Heart left ventricle (tissue), 16 donors: ENCODE measurements at regions not wholly inside any gene's neighbourhood (a gene's known extent, or its start where the extent isn't known, plus 50 kb on each side); places are given as distances from the start of the nearest gene placed in this dataset.

ENCODE experiments used
- ATAC-seq, 4 donors: fragments of 200-7000 bp; cut with Tn5 transposase; one replicate each; pipeline ENCODE4 v1.9.1; 2020 to 2022; ENCODE audit warnings: moderate library complexity in 4 of 4, mild to moderate bottlenecking in 3 of 4, moderate number of reproducible peaks in 1 of 4
- DNase-seq, 5 donors: peaks; one replicate each; pipeline ENCODE4 v3.0.0-alpha.2; 2020
- H3K27ac ChIP-seq, 12 donors: fragments of 200-600 bp; sonication (generic) in 4 of 12; one replicate each; pipeline versions ENCODE4 v1.5.0 to v1.8.0; 2016 to 2022; ENCODE audit warnings: mild to moderate bottlenecking in 2 of 12
- H3K27me3 ChIP-seq, 9 donors: fragments of 200-600 bp; sonication (generic) in 2 of 9; one replicate each; pipeline versions ENCODE4 v1.5.1 to v1.8.0; 2016 to 2022; ENCODE audit warnings: mild to moderate bottlenecking in 3 of 9
- H3K36me3 ChIP-seq, 9 donors: fragments of 200-600 bp; sonication (generic) in 2 of 9; one replicate each; pipeline versions ENCODE4 v1.5.0 to v1.8.0; 2018 to 2022; ENCODE audit warnings: mild to moderate bottlenecking in 2 of 9
- H3K4me1 ChIP-seq, 12 donors: fragments of 200-600 bp; sonication (generic) in 4 of 12; one replicate each; pipeline versions ENCODE4 v1.5.0 to v1.8.0; 2016 to 2022; ENCODE audit warnings: mild to moderate bottlenecking in 3 of 12
- H3K4me3 ChIP-seq, 12 donors: fragments of 200-600 bp; sonication (generic) in 4 of 12; one replicate each; pipeline versions ENCODE4 v1.5.0 to v1.8.0; 2017 to 2022; ENCODE audit warnings: mild to moderate bottlenecking in 9 of 12, moderate library complexity in 4 of 12
- H3K9me3 ChIP-seq, 12 donors: fragments of 200-600 bp; sonication (generic) in 4 of 12; one replicate each; pipeline versions ENCODE4 v1.5.0 to v1.8.0; 2016 to 2022; ENCODE audit warnings: mild to moderate bottlenecking in 1 of 12
- CTCF ChIP-seq, 12 donors: fragments of 200-600 bp; sonication (generic) in 4 of 12; IDR thresholded peaks; one replicate each; pipeline versions ENCODE4 v1.5.0 to v1.8.0; 2018 to 2022; ENCODE audit warnings: antibody characterized with exemption in 12 of 12, mild to moderate bottlenecking in 5 of 12
- POLR2A ChIP-seq, 2 donors: fragments of 450-650 bp; IDR thresholded peaks; one replicate each; pipeline ENCODE4 v1.6.1; 2017; ENCODE audit warnings: antibody characterized with exemption in 2 of 2, mild to moderate bottlenecking in 2 of 2, moderate library complexity in 2 of 2
- WGBS, 4 donors: extraction: QIAGEN DNeasy Blood & Tissue Kit in 2 of 4; methylation state at CpG; one replicate each; pipeline versions ENCODE4 v1.1.5 to v1.1.7; 2013 to 2018; 5-methylcytosine and 5-hydroxymethylcytosine counted together
- intact Hi-C, 10 donors: fragments of 100-400 bp; cut with DNase I; formaldehyde crosslinking; loops; one replicate each; pipeline versions ENCODE4 v1.11.1 to v1.14.2; 2022
- donor health status: ischemic (EF 13 %, LVEDD 7.1; RV severe dilation, severe dysfunction).
- donor health status: healthy with polysubstance abuse.
- donor health status: DM: no; HTN: yes; CAD: no.
- donor health status: DM: no; HTN: no; CAD: no.
- donor health status: ischemic (EF 25% LVEDD 6.9; RV normal size, moderate dysfunction).
- donor health status: ischemic (EF 25% LVEDD 5.7; RV mildly dilated, moderate dysfunction).
- donor health status: healthy.
- donor health status: DM: yes; HTN: yes; CAD: no.
- donor health status: ischemic (EF 35%, LVEDD 5.7; RV mildly dilated, moderate dysfunction).
- donor health status: nonischemic (EF 11% LVEDD 7.7; RV severe dilation, severe dysfunction).
- donor health status: DM: yes; HTN: yes; CAD: no.
- donor health status: PGD.
- donor health status: ischemic (EF 29% LVEDD 5.4; RV normal size, mild dysfunction).
- donor health status: nonischemic (EF 23%, LVEDD 6.1; RV moderate dilation, normal function).

GRCh38 chr14:71748196-71748595 is 184.0 kb upstream of the RGS6 start:
- no peak for ATAC-seq
- no peak for TF ChIP-seq CTCF (IDR thresholded peaks at IDR 0.05)
- H3K36me3 ChIP-seq, result no peaks in the 10 kb centered on the region
- intact Hi-C loops, result no loop called here
- H3K9me3 ChIP-seq, result peaks cover 0 to 20% (median 13%) of the 10 kb centered on the region in 12 donors
- DNase-seq, result no peak
- H3K4me1 ChIP-seq, result peaks cover 0 to 5% (median 0%) of the 10 kb centered on the region in 12 donors
- no peaks in the 10 kb centered on the region for H3K27me3 ChIP-seq
- no peak overlapping the region for H3K27ac ChIP-seq
- WGBS, 4 donors, result 93 to 100% (median 95%) methylated on average over 1 of the region's 1 CpG
- no peak overlapping the region for H3K4me3 ChIP-seq

- DNase-seq (no peak), ATAC-seq (no peak)
- WGBS, 4 donors, result 73 to 88% (median 80%) methylated on average over 7 to 8 of the region's 8 CpGs
- Histone ChIP-seq H3K9me3 (peaks cover 0 to 20% (median 13%) of the 10 kb centered on the region in 12 donors), H3K36me3 (no peaks in the 10 kb centered on the region), H3K4me3 (no peak overlapping the region), H3K4me1 (peaks cover 0 to 9% (median 0%) of the 10 kb centered on the region in 12 donors), H3K27me3 (no peaks in the 10 kb centered on the region), H3K27ac (no peak overlapping the region)
- intact Hi-C loops, result loop anchor here in 5 of 10 donors (5.0 to 10.0 kb wide), 2 partner anchors 105 to 427 kb away; partner anchors contain the start of gene SIPA1L1 (in 4 of the 5)
- TF ChIP-seq POLR2A (IDR thresholded peaks at IDR 0.05), result no peak
- no peak for TF ChIP-seq CTCF (IDR thresholded peaks at IDR 0.05)
Measured at GRCh38 chr14:71749613-71750238, 182.5 kb upstream of the RGS6 start.

- Histone ChIP-seq H3K27me3 (no peaks in the 10 kb centered on the region), H3K27ac (no peak overlapping the region), H3K4me1 (peaks cover 0 to 9% (median 0%) of the 10 kb centered on the region in 12 donors), H3K4me3 (no peak overlapping the region), H3K9me3 (peaks cover 0 to 20% (median 13%) of the 10 kb centered on the region in 12 donors), H3K36me3 (no peaks in the 10 kb centered on the region)
- no peak for ATAC-seq
- intact Hi-C loops, result loop anchor here in 5 of 10 donors (5.0 to 10.0 kb wide), 2 partner anchors 104 to 429 kb away; partner anchors contain the start of gene SIPA1L1 (in 4 of the 5)
- 82 to 97% (median 91%) methylated on average over 2 of the region's 2 CpGs for WGBS, 4 donors
- DNase-seq, result no peak
- TF ChIP-seq CTCF (IDR thresholded peaks at IDR 0.05) (no peak), POLR2A (IDR thresholded peaks at IDR 0.05) (no peak)
Measured at GRCh38 chr14:71751264-71751663, 181.0 kb upstream of the RGS6 start.

- H3K27ac ChIP-seq, result no peak overlapping the region
- 88 to 93% (median 90%) methylated on average over 23 of the region's 23 CpGs for WGBS, 4 donors
- no peak overlapping the region for H3K4me3 ChIP-seq
- ATAC-seq (no peak), DNase-seq (no peak)
- peaks cover 0 to 19% (median 13%) of the 10 kb centered on the region in 12 donors for H3K9me3 ChIP-seq
- intact Hi-C loops, result loop anchor here in 9 of 10 donors (1.0 to 10.0 kb wide), 8 partner anchors 31 to 613 kb away; partner anchors contain the start of gene SIPA1L1 (in 6 of the 9)
- no peaks in the 10 kb centered on the region for H3K36me3 ChIP-seq
- H3K4me1 ChIP-seq, result peaks cover 0 to 9% (median 2%) of the 10 kb centered on the region in 12 donors
- no peak for TF ChIP-seq CTCF (IDR thresholded peaks at IDR 0.05)
- no peak for TF ChIP-seq POLR2A (IDR thresholded peaks at IDR 0.05)
- no peaks in the 10 kb centered on the region for H3K27me3 ChIP-seq
Measured at GRCh38 chr14:71752111-71752738, 180.0 kb upstream of the RGS6 start.
